WERI-Rb-1 (cell line): ENCODE measurements at regions not wholly inside any gene's neighbourhood (a gene's known extent, or its start where the extent isn't known, plus 50 kb on each side); places are given as distances from the start of the nearest gene placed in this dataset.

Experiments used
- DNase-seq: peaks from one replicate; pipeline ENCODE4 v3.0.0-alpha.2; 2020
- H3K27ac ChIP-seq: fragments of 250-450 bp; sonication (Bioruptor Pico); 2 replicates; pipeline ENCODE4 v1.5.1; 2020; ENCODE audit warnings: mild to moderate bottlenecking, moderate library complexity
- H3K27me3 ChIP-seq: fragments of 250-450 bp; sonication (Bioruptor Pico); 2 replicates; pipeline ENCODE4 v1.5.1; 2021; ENCODE audit warnings: mild to moderate bottlenecking, low read depth, moderate library complexity; ENCODE audit not compliant: insufficient read depth, severe bottlenecking
- H3K36me3 ChIP-seq: fragments of 250-450 bp; sonication (Bioruptor Pico); 2 replicates; pipeline ENCODE4 v1.5.1; 2020; ENCODE audit warnings: mild to moderate bottlenecking, moderate library complexity
- H3K4me3 ChIP-seq: 2 replicates; pipeline ENCODE4 v1.5.1; 2011; ENCODE audit warnings: low read depth, mild to moderate bottlenecking, control low read depth, low read length
- H3K9me3 ChIP-seq: fragments of 250-450 bp; sonication (Bioruptor Pico); 2 replicates; pipeline ENCODE4 v1.5.1; 2021; ENCODE audit warnings: mild to moderate bottlenecking, moderate library complexity; ENCODE audit not compliant: severe bottlenecking
- TF ChIP-seq, protein P1 (sequence below): IDR thresholded peaks from 2 replicates; pipeline ENCODE4 v1.5.1; 2011; ENCODE audit warnings: low read depth, mild to moderate bottlenecking, control low read depth, inconsistent platforms, low read length

DNA sequence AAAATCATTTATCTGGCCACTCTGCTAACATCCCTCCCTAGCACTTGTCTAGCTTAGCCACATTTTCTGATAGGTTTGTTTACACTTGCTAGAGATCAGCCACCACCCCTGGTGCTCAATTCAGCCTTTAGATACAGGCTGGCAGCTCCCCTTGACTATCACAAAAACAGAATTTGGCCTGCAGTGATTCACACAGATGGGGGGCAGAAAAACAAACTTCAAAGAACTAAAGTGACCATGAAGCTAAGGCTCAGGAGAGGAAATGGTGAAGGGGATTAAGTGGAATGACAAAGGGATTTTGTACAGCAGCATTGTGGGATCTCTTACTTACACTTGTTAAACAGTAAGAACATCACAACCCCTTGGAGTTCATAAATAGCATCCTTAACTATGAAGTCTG is 1718.0 kb upstream of the PCDH7 start:
- TF ChIP-seq, protein P1, sequence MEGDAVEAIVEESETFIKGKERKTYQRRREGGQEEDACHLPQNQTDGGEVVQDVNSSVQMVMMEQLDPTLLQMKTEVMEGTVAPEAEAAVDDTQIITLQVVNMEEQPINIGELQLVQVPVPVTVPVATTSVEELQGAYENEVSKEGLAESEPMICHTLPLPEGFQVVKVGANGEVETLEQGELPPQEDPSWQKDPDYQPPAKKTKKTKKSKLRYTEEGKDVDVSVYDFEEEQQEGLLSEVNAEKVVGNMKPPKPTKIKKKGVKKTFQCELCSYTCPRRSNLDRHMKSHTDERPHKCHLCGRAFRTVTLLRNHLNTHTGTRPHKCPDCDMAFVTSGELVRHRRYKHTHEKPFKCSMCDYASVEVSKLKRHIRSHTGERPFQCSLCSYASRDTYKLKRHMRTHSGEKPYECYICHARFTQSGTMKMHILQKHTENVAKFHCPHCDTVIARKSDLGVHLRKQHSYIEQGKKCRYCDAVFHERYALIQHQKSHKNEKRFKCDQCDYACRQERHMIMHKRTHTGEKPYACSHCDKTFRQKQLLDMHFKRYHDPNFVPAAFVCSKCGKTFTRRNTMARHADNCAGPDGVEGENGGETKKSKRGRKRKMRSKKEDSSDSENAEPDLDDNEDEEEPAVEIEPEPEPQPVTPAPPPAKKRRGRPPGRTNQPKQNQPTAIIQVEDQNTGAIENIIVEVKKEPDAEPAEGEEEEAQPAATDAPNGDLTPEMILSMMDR, result no peak
- Histone ChIP-seq H3K9me3 (no peaks in the 10 kb centered on the region), H3K27me3 (no peaks in the 10 kb centered on the region), H3K36me3 (no peaks in the 10 kb centered on the region), H3K4me3 (no peak overlapping the region), H3K27ac (no peak overlapping the region)
- no peak for DNase-seq

DNA sequence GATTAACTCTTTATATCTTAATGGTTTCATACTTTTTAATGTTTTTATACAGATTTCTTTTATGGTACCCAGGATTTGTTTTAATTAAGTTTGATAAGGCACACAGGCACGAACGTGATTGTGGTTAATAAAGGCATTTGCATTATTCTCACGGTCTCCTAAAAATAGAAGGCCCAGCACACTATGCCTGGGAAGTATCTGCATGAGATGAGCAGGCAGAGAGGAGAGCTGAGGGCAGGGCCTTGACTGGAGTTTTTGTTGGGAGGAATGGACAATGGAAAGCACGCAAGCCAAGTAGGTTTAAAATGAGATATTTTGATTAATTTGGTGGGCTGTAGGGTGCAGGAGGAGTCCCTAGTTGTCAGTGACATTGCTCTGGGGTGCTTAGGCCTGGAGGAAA is 1714.3 kb upstream of the PCDH7 start:
- Histone ChIP-seq H3K36me3 (no peaks in the 10 kb centered on the region), H3K27ac (no peak overlapping the region), H3K27me3 (no peaks in the 10 kb centered on the region), H3K4me3 (no peak overlapping the region), H3K9me3 (no peaks in the 10 kb centered on the region)
- no peak for DNase-seq
- TF ChIP-seq, protein P1, result no peak

GRCh38 chr4:29009908-29010307 is 1710.3 kb upstream of the PCDH7 start:
- no peaks in the 10 kb centered on the region for H3K27me3 ChIP-seq
- TF ChIP-seq, protein P1, result no peak
- no peak overlapping the region for H3K4me3 ChIP-seq
- DNase-seq, result no peak
- no peak overlapping the region for H3K27ac ChIP-seq
- H3K36me3 ChIP-seq, result no peaks in the 10 kb centered on the region
- H3K9me3 ChIP-seq, result no peaks in the 10 kb centered on the region

DNA sequence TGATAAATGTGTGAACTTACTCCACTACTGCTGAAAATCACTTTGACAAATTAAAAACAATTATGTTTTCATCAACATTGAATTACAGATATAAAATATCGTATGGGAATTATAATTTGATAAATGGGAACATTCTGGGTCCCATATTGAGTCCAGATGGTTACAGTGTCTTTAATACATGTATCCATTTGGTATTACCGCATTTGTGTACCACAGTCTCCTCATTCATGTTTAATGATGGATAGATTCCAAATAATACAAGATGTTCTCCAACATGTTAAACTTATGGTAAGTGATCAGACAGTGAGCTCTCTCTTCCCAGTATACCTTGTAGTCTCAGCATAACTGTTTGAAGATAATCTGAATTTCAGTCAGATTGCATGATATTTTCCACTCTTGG is 1706.8 kb upstream of the PCDH7 start:
- TF ChIP-seq, protein P1, result no peak

DNA sequence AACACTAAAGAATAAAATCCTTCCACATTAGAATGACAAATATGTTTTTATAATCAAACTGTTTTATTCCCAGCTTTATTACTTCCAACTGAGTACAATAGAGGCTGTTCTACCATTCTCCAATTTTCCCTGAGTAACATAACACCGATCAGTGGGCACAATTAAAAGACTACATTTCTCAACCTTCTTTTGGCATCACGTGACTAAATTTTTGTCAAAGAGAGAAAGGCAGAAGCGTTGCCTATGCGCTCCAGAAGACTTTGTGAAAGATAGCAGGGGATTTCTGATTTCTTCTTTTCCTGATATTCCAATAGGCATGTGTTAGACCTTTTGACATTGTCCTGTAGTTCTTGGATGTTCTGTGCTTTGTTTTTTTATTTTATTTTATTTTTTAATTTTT is 1705.6 kb upstream of the PCDH7 start:
- no peak overlapping the region for H3K4me3 ChIP-seq
- no peaks in the 10 kb centered on the region for H3K9me3 ChIP-seq
- H3K27ac ChIP-seq, result no peak overlapping the region
- DNase-seq, result no peak
- TF ChIP-seq, protein P1, result no peak
- no peaks in the 10 kb centered on the region for H3K27me3 ChIP-seq
- H3K36me3 ChIP-seq, result no peaks in the 10 kb centered on the region

More for the DNA sequence above, 1706.8 kb upstream of the PCDH7 start:
- no peak for DNase-seq
- H3K27me3 ChIP-seq, result no peaks in the 10 kb centered on the region
- no peaks in the 10 kb centered on the region for H3K9me3 ChIP-seq
- no peaks in the 10 kb centered on the region for H3K36me3 ChIP-seq
- H3K4me3 ChIP-seq, result no peak overlapping the region
- H3K27ac ChIP-seq, result no peak overlapping the region

DNA sequence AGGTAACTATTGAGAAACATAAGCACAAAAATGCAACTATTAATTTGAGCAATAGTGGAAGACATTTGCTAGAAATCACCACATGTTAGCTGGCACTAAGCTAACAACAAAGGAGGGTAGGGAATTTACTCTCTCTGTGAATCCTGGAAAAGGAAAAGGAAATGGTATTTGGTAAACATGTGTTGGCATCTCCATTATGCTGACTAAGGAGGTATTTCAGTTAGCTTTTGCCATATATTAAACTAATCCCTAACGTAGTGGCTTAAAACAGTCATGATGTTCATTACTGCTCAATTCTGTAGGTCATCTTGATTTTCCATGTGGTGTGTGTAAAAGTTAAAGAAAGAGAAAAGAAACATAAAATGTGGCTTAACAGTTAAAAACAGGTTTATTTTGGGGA is 1686.5 kb upstream of the PCDH7 start:
- TF ChIP-seq, protein P1, result no peak
- H3K4me3 ChIP-seq, result no peak overlapping the region
- DNase-seq, result no peak
- H3K36me3 ChIP-seq, result no peaks in the 10 kb centered on the region
- H3K27me3 ChIP-seq, result no peaks in the 10 kb centered on the region
- no peak overlapping the region for H3K27ac ChIP-seq
- peaks cover 5% of the 10 kb centered on the region for H3K9me3 ChIP-seq
